Activated T-cell treated with anti-CD3 and anti-CD28 coated beads, Interleukin-2, amount 50 U/mL, for 4 hours (primary cell): ENCODE measurements at regions not wholly inside any gene's neighbourhood (a gene's known extent, or its start where the extent isn't known, plus 50 kb on each side); places are given as distances from the start of the nearest gene placed in this dataset.

ENCODE experiments used
- ATAC-seq, 2 donors: fragments of 200-7000 bp; cut with Tn5 transposase; one replicate each; pipeline ENCODE4 v1.10.0; 2021
- DNase-seq: peaks from one replicate; pipeline ENCODE4 v3.0.0-alpha.2; 2020
- H3K27me3 Mint-ChIP-seq: one replicate; pipeline ENCODE4 v1.8.0; 2021; ENCODE audit warnings: low read depth, mixed read lengths
- H3K36me3 Mint-ChIP-seq: one replicate; pipeline ENCODE4 v1.8.0; 2022; ENCODE audit warnings: mixed read lengths; ENCODE audit not compliant: insufficient read depth
- H3K4me1 Mint-ChIP-seq: one replicate; pipeline ENCODE4 v1.8.0; 2021; ENCODE audit warnings: low read depth, mixed read lengths
- H3K4me3 Mint-ChIP-seq: one replicate; pipeline ENCODE4 v1.8.0; 2021; ENCODE audit warnings: mild to moderate bottlenecking, moderate library complexity, mixed read lengths
- H3K9me3 Mint-ChIP-seq: one replicate; pipeline ENCODE4 v1.8.0; 2021; ENCODE audit warnings: mixed read lengths

DNA sequence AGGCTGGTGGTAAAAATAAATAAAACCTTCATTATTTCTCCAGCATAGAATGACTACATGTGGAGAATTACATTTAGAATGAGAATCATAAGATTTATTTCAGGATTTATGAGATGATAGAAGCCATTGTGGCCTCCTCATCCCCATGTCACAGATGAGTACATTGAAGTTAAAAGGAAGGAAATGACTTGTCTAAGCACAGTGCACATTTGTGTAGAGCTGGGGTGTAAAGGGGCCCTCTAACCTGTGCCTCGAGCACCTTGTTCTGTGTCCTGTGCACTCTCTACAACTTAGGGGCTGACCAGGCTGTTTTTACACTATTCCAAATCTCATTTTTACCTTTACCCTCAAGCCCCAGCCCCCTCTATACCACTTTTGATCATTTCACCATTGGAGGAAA, 179.4 kb downstream of the RHOU start:
- no peaks in the 10 kb centered on the region for H3K4me1 Mint-ChIP-seq
- H3K36me3 Mint-ChIP-seq, result no peaks in the 10 kb centered on the region

DNA sequence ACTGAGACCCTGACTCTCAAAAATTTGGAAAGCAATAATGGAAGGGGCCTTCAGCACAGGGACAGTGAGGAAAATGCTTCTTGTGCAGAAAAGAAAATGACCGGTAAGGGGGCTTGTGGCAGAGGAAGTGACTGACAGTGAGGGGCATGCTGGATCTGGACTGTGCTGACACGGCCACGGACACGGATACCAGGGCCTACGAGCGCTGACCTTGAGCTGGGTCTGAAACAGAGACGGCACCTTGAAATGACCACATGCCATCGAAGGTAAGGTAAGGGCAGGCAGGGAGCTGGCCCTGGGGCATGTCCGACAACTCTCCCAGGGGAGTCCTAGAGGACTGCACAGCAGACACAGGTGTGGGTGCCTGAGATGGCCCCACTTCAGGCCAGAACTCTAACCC, 182.1 kb downstream of the RHOU start:
- DNase-seq (no peak), ATAC-seq (no peak)
- Mint-ChIP-seq H3K4me1 (no peaks in the 10 kb centered on the region), H3K9me3 (no peaks in the 10 kb centered on the region), H3K27me3 (no peaks in the 10 kb centered on the region), H3K4me3 (no peak overlapping the region), H3K36me3 (no peaks in the 10 kb centered on the region)

More for the DNA sequence above, 179.4 kb downstream of the RHOU start:
- DNase-seq (no peak), ATAC-seq (no peak)
- H3K4me3 Mint-ChIP-seq, result no peak overlapping the region
- H3K27me3 Mint-ChIP-seq, result no peaks in the 10 kb centered on the region
- H3K9me3 Mint-ChIP-seq, result no peaks in the 10 kb centered on the region

DNA sequence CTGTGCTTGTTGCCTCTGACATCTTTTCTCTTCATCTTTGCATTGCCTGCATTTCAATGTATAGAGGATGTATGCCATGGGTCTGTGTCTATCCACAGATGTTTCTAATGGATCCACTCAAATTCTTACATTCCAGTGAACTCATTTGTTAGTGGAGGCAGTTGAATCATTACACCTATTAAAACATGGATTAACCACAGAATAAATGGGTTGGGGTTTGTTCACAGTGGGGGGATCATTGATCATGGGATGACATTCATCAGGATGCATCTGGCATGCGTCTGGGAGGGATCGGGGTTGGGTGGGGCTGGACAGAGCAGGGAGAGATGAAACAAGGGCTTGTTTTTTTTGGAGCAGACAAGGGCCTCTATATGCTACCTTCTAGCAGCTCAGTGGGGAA, 182.5 kb downstream of the RHOU start:
- ATAC-seq, result no peak
- Mint-ChIP-seq H3K4me3 (no peak overlapping the region), H3K36me3 (no peaks in the 10 kb centered on the region), H3K4me1 (no peaks in the 10 kb centered on the region), H3K9me3 (no peaks in the 10 kb centered on the region), H3K27me3 (no peaks in the 10 kb centered on the region)
- no peak for DNase-seq

DNA sequence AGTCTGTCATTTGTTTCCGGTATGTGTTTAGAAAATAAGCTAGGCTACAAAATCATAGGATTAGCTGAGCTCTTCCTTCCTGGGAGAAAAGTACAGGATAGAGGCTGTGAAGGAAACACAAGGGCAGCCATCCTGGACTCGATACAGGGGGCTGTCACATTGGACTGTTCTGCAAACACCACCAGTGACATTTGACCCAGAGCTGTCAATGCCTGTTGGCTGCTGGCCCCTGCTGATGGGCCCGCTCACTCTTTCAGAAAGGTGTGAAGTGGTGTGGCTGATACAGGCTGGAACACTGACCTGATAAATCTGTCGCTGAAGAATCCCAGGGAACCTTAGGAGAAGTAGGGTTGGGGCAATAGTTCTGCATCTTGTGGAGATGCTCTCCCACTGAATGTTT, 183.1 kb downstream of the RHOU start:
- ATAC-seq (no peak), DNase-seq (no peak)
- Mint-ChIP-seq H3K4me1 (no peaks in the 10 kb centered on the region), H3K36me3 (no peaks in the 10 kb centered on the region), H3K4me3 (no peak overlapping the region), H3K9me3 (no peaks in the 10 kb centered on the region), H3K27me3 (no peaks in the 10 kb centered on the region)

DNA sequence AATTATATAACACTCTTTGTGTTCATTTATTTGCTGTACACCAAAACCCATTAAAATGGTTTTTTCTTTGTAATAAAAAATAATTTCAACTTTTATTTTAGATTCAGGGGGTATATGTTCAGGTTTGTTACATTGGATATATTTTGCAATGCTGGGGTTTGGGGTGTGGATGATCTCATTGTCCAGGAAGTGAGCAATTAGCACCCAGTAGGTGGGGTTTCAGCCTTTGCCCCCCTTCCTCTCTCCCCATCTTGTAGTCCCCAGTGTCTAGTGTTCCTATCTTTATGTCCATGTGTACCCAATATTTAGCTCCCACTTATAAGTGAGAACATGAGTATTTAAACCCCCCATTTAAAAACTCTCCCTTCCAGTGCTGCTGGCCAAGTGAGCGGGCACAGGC, 184.6 kb downstream of the RHOU start:
- Mint-ChIP-seq H3K4me1 (no peaks in the 10 kb centered on the region), H3K27me3 (no peaks in the 10 kb centered on the region), H3K9me3 (no peaks in the 10 kb centered on the region), H3K4me3 (no peak overlapping the region), H3K36me3 (no peaks in the 10 kb centered on the region)
- ATAC-seq (no peak), DNase-seq (no peak)

DNA sequence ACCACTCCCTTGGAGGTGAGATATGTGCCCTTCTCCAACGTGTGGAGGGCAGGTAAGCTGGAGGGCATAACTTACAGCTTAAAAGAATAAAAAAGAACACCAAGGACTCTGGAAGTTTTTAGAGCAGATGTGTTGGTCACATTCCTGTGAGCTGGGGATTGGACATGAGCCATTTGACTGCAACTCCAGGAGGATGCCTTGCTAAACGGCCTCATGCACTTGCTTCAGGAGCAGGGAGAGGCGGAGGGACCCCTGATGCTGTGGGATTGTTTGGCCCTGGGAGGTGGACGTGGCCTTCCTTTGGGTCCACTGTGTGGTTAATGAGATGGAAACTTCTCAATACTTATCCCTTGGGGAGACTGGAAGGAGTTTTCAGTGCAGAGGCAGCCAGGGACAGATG, 185.6 kb downstream of the RHOU start:
- Mint-ChIP-seq H3K9me3 (no peaks in the 10 kb centered on the region), H3K36me3 (no peaks in the 10 kb centered on the region), H3K4me1 (no peaks in the 10 kb centered on the region), H3K27me3 (no peaks in the 10 kb centered on the region), H3K4me3 (no peak overlapping the region)
- DNase-seq (no peak), ATAC-seq (no peak)

DNA sequence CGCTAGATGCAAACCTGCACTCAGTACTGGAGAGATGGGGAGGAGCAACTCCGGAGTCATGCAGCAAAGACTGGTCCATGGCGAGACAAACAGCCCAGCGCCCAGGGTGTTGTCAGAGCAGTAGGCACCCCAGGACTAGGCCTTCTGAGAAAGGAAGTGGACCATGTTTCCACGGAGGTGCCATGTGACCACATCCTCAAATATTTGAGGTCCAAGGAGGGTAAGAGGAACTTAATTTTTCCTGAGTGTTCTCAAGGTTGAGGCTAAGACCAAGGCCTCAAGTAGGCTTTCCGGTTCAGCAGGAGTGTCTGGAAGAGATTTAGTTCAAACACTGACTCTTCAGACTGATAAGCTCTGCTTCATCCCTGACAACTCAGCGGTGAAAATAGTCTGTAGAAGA, 186.2 kb downstream of the RHOU start:
- Mint-ChIP-seq H3K9me3 (no peaks in the 10 kb centered on the region), H3K36me3 (no peaks in the 10 kb centered on the region), H3K4me3 (no peak overlapping the region), H3K4me1 (no peaks in the 10 kb centered on the region), H3K27me3 (no peaks in the 10 kb centered on the region)
- ATAC-seq, result no peak
- no peak for DNase-seq

DNA sequence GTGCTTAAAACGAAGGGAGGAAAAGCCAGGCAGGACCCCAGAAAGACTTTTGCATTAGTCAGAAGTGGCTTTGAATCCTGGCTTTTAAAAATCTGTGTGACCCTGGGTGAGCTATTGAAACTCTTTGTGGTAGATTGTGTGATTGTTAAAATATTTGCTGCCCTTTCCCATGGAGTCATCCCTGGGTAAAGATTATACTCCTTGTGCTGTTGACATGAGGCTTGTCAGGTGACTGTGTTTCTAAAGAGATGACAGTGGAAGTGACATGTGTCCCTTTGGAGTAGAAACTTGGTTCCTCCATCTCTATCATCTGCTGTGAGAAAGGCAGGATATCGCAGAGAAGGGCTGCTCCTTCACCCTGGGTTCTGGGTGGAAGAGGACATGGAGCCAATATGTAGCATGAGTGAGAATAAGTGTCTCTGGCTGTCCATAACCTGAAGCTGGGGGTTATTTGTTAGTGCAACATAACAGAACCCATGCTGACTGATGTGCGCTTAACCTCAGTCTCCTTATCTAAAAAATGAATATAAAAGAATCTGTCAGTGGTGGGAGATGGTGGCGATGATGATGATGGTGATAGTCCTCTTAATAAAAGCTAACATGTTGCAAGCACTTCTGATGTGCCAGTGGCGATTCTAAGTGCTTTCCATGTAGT, 187.6 kb downstream of the RHOU start:
- no peaks in the 10 kb centered on the region for H3K27me3 Mint-ChIP-seq
- H3K4me3 Mint-ChIP-seq, result no peak overlapping the region
- no peaks in the 10 kb centered on the region for H3K36me3 Mint-ChIP-seq
- H3K9me3 Mint-ChIP-seq, result no peaks in the 10 kb centered on the region
- DNase-seq, result no peak
- no peaks in the 10 kb centered on the region for H3K4me1 Mint-ChIP-seq
- ATAC-seq, result no peak

DNA sequence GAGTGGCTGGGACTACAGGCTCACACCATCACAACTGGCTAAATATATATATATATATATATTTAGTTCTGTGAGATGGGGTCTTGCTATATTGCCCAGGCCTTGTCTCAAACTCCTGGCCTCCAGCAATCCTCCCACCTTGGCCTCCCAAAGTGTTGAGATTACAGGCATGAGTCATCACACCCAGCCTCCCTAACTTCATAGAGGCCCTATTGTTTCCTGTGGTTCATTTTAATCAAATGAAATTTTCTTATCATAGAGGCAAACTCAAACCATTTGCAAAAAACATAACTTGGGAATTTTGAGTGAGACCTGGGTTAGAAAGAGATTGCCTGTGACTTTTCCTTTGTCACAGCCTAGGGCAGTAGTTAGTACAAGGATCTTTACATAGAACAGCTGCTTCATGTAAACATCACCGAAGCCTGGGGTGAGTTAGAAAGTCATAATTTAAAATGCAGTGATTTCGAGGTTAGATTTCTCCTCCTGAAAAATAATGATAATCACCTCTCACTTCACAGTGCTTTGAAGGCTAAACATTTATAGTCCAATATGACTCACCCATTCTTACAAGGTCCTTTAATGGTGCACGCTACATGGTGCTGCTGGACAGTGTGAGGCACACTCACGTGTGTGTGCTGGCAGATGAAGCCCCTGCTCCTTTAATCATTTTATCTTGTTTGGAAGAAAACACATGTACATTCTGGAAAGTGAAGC, 188.9 kb downstream of the RHOU start:
- Mint-ChIP-seq H3K9me3 (no peaks in the 10 kb centered on the region), H3K4me3 (no peak overlapping the region), H3K4me1 (peaks cover 3% of the 10 kb centered on the region)

DNA sequence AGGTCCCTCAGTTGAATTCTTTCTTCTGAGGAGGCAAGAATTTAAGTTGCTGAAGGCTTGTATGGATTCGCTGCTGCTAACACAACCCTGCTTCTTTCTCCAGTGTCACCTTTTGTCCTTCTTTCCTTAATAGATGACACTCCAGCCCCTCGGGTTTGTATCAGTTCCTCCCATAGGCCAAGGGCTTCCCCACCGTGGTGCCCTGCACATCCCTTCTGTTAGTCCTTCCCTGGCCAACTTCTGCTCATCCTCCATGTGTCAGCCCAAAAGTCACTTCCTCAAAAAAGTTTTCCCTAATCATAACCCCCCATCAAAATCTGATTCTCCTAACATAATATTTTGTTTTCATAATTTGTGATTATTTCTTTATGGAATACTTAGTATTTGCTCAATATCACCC, 190.4 kb downstream of the RHOU start:
- no peak for ATAC-seq
- Mint-ChIP-seq H3K4me1 (peaks cover 3% of the 10 kb centered on the region), H3K4me3 (no peak overlapping the region), H3K9me3 (peaks cover 10% of the 10 kb centered on the region), H3K27me3 (peaks cover 1% of the 10 kb centered on the region), H3K36me3 (peaks cover 3% of the 10 kb centered on the region)
- DNase-seq, result no peak

More for the DNA sequence above, 188.9 kb downstream of the RHOU start:
- no peak for DNase-seq
- Mint-ChIP-seq H3K27me3 (no peaks in the 10 kb centered on the region), H3K36me3 (no peaks in the 10 kb centered on the region)
- no peak for ATAC-seq

DNA sequence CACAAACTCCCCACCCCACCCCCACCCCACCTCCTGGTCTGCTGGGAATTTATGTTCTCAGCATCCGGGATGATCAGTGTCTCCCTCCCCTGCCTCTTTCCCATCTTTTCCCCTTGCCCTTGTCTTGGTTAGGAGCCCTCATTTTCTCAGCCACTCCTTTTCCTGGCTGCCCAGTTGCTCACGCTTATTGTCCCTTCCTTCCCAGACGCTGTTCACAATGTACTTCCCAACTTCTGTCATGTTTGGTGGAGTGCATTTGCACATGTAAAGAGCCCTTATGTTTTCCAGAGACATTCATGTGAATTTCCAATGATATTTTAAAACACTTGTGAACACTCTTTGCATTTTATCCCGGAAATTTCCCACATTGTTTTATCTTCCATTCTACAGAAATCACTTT, 192.1 kb downstream of the RHOU start:
- Mint-ChIP-seq H3K9me3 (peaks cover 10% of the 10 kb centered on the region), H3K4me3 (no peak overlapping the region), H3K4me1 (peaks cover 3% of the 10 kb centered on the region), H3K27me3 (peaks cover 1% of the 10 kb centered on the region), H3K36me3 (peaks cover 3% of the 10 kb centered on the region)
- DNase-seq (no peak), ATAC-seq (no peak)

DNA sequence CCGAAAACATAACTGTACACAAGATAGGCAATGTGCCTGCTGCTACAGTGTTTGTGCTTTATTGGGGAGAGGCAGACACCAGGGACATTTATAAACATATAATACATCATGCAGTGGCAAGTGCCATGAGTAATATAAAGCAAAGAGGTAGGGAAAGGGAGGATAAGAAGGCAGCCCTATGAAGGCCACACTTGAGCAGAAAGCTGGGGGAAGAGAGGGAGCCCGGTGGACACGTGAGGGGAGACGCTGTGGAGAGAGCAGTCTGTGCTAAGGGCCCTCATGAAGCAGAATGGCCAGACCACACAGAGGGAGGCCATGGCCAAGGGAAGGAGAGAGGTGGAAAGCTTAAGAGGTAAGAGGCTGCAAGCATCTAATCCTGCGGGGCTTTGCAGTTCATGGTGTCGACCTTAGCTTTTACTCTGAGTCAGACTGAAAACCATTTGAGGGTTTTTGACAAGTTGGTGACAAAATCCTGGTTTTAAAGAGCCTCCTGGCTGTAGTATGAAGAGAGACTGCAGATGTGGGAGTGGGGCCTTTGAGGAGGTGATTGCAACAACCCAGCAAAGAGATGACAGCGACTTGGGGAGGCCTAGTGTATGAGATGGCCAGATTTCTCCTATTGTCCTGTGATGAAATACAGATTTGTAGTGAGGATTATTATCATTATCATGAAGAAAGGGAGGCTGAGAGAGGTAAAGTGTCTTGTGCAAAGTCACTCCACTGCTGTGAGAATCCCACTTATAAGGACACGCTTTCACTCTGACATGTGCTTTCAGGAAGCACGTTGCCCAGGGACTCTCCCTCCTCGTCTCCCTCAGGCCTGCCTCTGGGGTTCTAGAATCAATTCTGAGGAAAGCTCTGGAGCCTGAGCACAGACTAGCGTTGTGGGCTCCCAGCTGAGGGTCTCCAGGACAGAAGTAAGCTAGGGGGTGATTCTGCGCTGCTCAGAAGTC, 192.9 kb downstream of the RHOU start:
- H3K4me3 Mint-ChIP-seq, result no peak overlapping the region
- peaks cover 3% of the 10 kb centered on the region for H3K4me1 Mint-ChIP-seq
- ATAC-seq (peak; percentile 48 to 55), DNase-seq (no peak)
- H3K36me3 Mint-ChIP-seq, result peaks cover 3% of the 10 kb centered on the region
- peaks cover 1% of the 10 kb centered on the region for H3K27me3 Mint-ChIP-seq
- peaks cover 10% of the 10 kb centered on the region for H3K9me3 Mint-ChIP-seq

DNA sequence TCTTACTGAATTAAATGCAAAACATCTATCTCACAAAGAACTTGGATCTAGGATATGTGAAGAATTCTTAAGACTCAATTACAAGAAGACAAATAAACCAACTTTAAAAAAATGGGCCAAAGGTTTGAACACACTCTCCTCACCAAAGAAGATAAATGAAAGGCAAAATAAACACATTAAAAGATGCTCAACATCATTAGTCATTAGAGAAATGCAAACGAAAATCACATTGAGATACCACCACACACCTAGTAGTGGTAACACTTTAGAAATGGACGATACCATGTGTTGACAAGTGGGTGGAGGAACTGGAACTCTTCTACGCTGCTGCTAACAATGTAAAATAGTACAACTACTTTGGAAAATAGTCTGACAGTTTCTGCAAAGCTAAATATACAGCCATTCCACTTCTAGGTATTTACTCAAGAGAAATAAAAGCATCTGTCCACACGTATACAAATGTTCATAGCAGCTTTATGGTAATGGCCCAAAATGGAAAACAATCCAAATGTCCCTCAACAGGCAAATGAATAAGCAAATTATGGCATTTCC, 194.3 kb downstream of the RHOU start:
- Mint-ChIP-seq H3K36me3 (peaks cover 3% of the 10 kb centered on the region), H3K9me3 (peaks cover 10% of the 10 kb centered on the region), H3K4me1 (peaks cover 3% of the 10 kb centered on the region), H3K27me3 (peaks cover 1% of the 10 kb centered on the region), H3K4me3 (no peak overlapping the region)
- DNase-seq, result no peak
- no peak for ATAC-seq

DNA sequence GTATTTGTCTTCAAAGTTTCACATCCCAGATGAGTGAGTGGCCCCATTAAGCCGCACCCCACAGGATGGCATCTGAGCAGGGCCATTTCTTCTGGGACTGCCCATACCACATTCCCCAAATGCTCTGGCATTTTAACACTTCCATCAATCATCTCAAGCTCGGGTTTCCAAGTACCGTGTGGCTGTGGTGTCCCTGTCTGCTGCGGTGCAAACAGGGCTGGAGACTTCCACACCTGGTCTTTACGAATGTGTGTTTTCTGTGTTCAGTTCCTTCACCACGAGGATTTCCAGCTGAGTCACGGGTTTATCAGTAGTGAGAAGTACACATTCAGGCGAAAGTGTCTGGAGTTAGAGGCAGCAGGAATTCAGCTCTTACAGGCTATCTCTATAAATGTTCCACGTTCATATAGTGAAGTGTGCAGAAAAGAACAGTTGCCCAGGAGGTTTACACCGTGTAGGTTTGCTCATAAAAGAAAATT, 195.2 kb downstream of the RHOU start:
- ATAC-seq, result no peak
- DNase-seq, result no peak
- H3K36me3 Mint-ChIP-seq, result peaks cover 3% of the 10 kb centered on the region
- peaks cover 3% of the 10 kb centered on the region for H3K4me1 Mint-ChIP-seq
- H3K9me3 Mint-ChIP-seq, result peaks cover 10% of the 10 kb centered on the region
- H3K27me3 Mint-ChIP-seq, result peaks cover 1% of the 10 kb centered on the region
- H3K4me3 Mint-ChIP-seq, result no peak overlapping the region
